DOHH2 (cell line): ENCODE measurements at regions not wholly inside any gene's neighbourhood (a gene's known extent, or its start where the extent isn't known, plus 50 kb on each side); places are given as distances from the start of the nearest gene placed in this dataset.

Experiments used
- H3F3A ChIP-seq: fragments of 200-600 bp; sonication (generic), shearing (Covaris generic); 2 replicates; pipeline ENCODE4 v1.6.0; 2016; ENCODE audit warnings: antibody characterized with exemption, mild to moderate bottlenecking; ENCODE audit not compliant: control insufficient read depth, insufficient read depth
- H3K27ac ChIP-seq: fragments of 200-600 bp; sonication (generic); 2 replicates; pipeline ENCODE4 v1.5.1; 2014; ENCODE audit warnings: low read depth, mild to moderate bottlenecking, low read length, moderate library complexity
- H3K27me3 ChIP-seq: fragments of 200-600 bp; sonication (generic); 2 replicates; pipeline ENCODE4 v1.6.1; 2014; ENCODE audit warnings: mild to moderate bottlenecking, low read length, mixed read lengths; ENCODE audit not compliant: control insufficient read depth
- H3K36me3 ChIP-seq: fragments of 200-600 bp; sonication (generic); 2 replicates; pipeline ENCODE4 v1.6.1; 2014; ENCODE audit warnings: mild to moderate bottlenecking, low read length, moderate library complexity, mixed read lengths; ENCODE audit not compliant: control insufficient read depth
- H3K4me1 ChIP-seq: fragments of 200-600 bp; sonication (generic); 2 replicates; pipeline ENCODE4 v1.6.1; 2014; ENCODE audit warnings: mild to moderate bottlenecking, low read length, mixed read lengths; ENCODE audit not compliant: control insufficient read depth
- H3K4me2 ChIP-seq: fragments of 200-600 bp; sonication (generic); 2 replicates; pipeline ENCODE4 v1.6.0; 2014; ENCODE audit warnings: mild to moderate bottlenecking, low read length, moderate library complexity
- H3K4me3 ChIP-seq: fragments of 200-600 bp; sonication (generic); 2 replicates; pipeline ENCODE4 v1.5.1; 2014; ENCODE audit warnings: mild to moderate bottlenecking, low read length, mixed read lengths
- H3K79me2 ChIP-seq: fragments of 200-600 bp; sonication (generic); 2 replicates; pipeline ENCODE4 v1.6.1; 2014; ENCODE audit warnings: mild to moderate bottlenecking, low read length, mixed read lengths; ENCODE audit not compliant: control insufficient read depth
- H3K9me2 ChIP-seq: fragments of 200-600 bp; sonication (generic); replicated peaks from 2 replicates; pipeline ENCODE4 v1.6.1; 2014; ENCODE audit warnings: mild to moderate bottlenecking, low read length, mixed read lengths; ENCODE audit not compliant: control insufficient read depth
- H3K9me3 ChIP-seq: fragments of 200-600 bp; sonication (generic); 2 replicates; pipeline ENCODE4 v1.6.1; 2014; ENCODE audit warnings: antibody characterized with exemption, low read length, mixed read lengths; ENCODE audit not compliant: control insufficient read depth, insufficient read depth
- H4K20me1 ChIP-seq: fragments of 200-600 bp; sonication (generic); 2 replicates; pipeline ENCODE4 v1.6.0; 2014; ENCODE audit warnings: low read depth, mild to moderate bottlenecking, antibody characterized with exemption, low read length, moderate library complexity; ENCODE audit not compliant: control insufficient read depth, insufficient read depth
- EZH2phosphoT487 ChIP-seq: fragments of 200-600 bp; sonication (generic); IDR thresholded peaks from 2 replicates; pipeline ENCODE4 v1.6.1; 2017; ENCODE audit warnings: borderline replicate concordance, mild to moderate bottlenecking, antibody characterized with exemption, low read length, moderate library complexity, mixed read lengths
- TF ChIP-seq, protein P1 (sequence below): fragments of 200-600 bp; sonication (generic); IDR thresholded peaks from one replicate; pipeline ENCODE4 v1.5.1; 2014; ENCODE audit warnings: antibody characterized with exemption, mild to moderate bottlenecking, low read depth, low read length; ENCODE audit not compliant: poor library complexity, severe bottlenecking

DNA sequence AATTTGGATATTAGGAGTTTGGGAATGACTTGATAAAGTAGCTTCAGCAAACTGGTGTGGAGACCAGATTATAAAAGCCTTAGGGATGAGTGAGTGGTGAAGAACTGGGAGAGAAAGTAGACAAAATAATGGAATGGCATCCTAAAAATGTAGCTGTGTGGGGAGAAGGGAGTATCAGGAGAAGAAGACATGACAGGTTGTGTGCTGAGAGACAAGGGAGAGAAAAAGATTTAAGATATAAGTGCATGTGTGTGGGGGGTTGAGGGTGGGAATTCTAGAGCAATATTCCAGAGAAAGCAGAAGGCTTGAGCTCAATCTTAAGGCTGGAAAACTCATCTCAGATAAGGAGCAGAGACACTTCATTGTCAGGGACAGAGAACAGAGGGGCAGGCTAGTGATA is 159.5 kb downstream of the HNMT start:
- H3K9me3 ChIP-seq, result no peaks in the 10 kb centered on the region
- H3K79me2 ChIP-seq, result no peaks in the 10 kb centered on the region
- H3K4me3 ChIP-seq, result no peak overlapping the region
- H3K9me2 ChIP-seq, result no peaks in the 10 kb centered on the region
- no peaks in the 10 kb centered on the region for H3F3A ChIP-seq
- no peaks in the 10 kb centered on the region for H3K36me3 ChIP-seq
- no peaks in the 10 kb centered on the region for H3K27me3 ChIP-seq
- H4K20me1 ChIP-seq, result no peaks in the 10 kb centered on the region
- no peak overlapping the region for H3K4me2 ChIP-seq
- TF ChIP-seq, protein P1, sequence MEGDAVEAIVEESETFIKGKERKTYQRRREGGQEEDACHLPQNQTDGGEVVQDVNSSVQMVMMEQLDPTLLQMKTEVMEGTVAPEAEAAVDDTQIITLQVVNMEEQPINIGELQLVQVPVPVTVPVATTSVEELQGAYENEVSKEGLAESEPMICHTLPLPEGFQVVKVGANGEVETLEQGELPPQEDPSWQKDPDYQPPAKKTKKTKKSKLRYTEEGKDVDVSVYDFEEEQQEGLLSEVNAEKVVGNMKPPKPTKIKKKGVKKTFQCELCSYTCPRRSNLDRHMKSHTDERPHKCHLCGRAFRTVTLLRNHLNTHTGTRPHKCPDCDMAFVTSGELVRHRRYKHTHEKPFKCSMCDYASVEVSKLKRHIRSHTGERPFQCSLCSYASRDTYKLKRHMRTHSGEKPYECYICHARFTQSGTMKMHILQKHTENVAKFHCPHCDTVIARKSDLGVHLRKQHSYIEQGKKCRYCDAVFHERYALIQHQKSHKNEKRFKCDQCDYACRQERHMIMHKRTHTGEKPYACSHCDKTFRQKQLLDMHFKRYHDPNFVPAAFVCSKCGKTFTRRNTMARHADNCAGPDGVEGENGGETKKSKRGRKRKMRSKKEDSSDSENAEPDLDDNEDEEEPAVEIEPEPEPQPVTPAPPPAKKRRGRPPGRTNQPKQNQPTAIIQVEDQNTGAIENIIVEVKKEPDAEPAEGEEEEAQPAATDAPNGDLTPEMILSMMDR, result no peak
- TF ChIP-seq EZH2phosphoT487, result no peak
- H3K4me1 ChIP-seq, result no peaks in the 10 kb centered on the region
- H3K27ac ChIP-seq, result no peak overlapping the region

DNA sequence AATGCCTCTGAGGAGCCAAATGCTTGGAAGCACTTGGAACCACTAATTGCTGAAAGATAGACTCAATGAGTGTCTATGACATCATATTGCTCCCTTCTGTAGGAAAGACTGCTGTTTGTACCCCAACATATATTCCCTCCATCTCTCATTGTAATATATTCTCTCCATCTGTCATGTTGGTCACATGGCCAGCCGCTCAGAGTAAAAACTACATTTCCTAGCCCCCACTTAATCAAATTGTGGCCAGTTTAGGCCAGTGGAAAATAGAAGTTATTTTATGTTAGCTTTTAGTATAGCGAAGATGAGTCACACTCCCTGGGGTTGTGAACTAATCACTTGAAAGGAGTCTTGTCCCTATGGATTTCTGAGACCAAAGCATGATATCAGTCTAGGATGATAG is 160.2 kb downstream of the HNMT start:
- no peaks in the 10 kb centered on the region for H3K36me3 ChIP-seq
- H3K9me2 ChIP-seq, result no peaks in the 10 kb centered on the region
- H3K4me3 ChIP-seq, result no peak overlapping the region
- no peaks in the 10 kb centered on the region for H3K4me1 ChIP-seq
- no peaks in the 10 kb centered on the region for H3F3A ChIP-seq
- TF ChIP-seq, protein P1, result no peak
- no peaks in the 10 kb centered on the region for H4K20me1 ChIP-seq
- no peak overlapping the region for H3K4me2 ChIP-seq
- no peaks in the 10 kb centered on the region for H3K79me2 ChIP-seq
- no peaks in the 10 kb centered on the region for H3K27me3 ChIP-seq
- no peak overlapping the region for H3K27ac ChIP-seq
- no peaks in the 10 kb centered on the region for H3K9me3 ChIP-seq

DNA sequence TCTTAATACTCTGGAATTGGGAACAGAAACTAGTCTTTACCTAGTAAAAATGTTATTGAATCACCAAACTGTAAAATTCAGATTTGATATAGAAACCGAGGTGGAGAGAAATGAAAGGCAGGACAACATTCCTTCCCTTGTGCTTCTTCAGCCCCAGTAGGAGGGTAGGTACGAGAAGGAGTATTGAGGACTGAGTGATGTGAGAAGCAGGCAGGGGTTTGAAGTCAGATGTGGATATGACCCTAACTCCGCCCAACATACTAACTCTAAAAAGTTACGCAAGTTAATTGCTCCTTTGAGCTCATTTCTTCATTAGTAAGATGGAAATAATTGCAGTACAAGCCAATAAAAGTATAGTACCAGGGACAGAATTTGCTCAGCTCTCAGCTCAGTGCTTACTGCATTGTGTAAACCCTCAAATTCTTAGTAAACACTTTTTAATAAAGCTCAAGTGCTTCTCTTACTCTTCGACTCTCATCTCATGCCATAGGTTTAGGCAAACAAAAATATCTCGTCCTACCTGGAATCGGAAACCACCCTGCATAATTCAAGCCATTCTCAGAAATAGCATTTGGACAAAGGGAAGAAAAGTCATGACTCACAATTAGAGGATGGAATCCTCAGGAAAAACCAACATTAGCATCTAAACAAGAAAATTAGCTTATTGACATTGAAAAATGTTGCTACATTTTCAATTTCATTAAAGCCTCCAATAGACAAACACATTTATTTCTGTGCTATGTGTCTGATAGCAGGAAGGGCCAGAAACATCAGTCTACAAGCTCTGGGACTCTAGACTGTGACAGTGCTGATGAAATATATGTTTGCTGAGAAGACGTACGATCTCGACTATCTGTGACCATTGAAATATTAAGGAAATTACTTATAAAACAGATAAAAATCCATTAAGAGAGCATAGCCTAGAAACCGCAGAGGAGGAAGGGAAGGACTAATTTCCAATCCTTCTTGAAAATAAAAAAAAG is 161.3 kb downstream of the HNMT start:
- Histone ChIP-seq H3K79me2 (no peaks in the 10 kb centered on the region), H3K27me3 (no peaks in the 10 kb centered on the region), H3K9me2 (no peaks in the 10 kb centered on the region), H3K4me3 (no peak overlapping the region), H3K36me3 (no peaks in the 10 kb centered on the region), H3K4me2 (no peak overlapping the region), H3F3A (no peaks in the 10 kb centered on the region), H4K20me1 (no peaks in the 10 kb centered on the region), H3K4me1 (no peaks in the 10 kb centered on the region), H3K9me3 (no peaks in the 10 kb centered on the region), H3K27ac (no peak overlapping the region)
- TF ChIP-seq, protein P1, result no peak
- no peak for TF ChIP-seq EZH2phosphoT487
